ENCODE measurements at regions not wholly inside any gene's neighbourhood (a gene's known extent, or its start where the extent isn't known, plus 50 kb on each side); places are given as distances from the start of the nearest gene placed in this dataset.

DNA sequence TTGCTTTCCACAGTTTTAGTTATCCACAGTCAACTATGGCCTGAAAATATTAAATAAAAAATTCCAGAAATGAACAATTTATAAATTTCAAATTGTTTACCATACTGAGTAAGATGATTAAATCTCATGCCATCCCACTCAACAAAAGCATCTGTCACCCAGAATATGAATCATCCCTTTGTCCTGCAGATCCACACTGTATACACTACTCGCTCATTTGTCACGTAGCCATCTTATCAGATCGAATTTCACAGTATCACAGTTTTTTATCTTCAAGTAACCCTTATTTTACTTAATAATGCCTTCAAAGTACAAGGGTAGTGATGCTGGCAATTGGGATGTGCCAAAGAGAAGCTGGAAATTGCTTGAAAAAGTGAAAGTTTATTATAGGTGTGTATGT lies 291.8 kb upstream of the LRATD1 start:
- no peak for DNase-seq (ENCODE audit: extremely low spot score)
- ChIA-PET CTCF (no interaction called here), POLR2A (no interaction called here)
- no peak for TF ChIP-seq ARNT (IDR thresholded peaks at IDR 0.05)
- TF ChIP-seq LEF1 (IDR thresholded peaks at IDR 0.05; ENCODE audit: borderline replicate concordance) = no peak
- TF ChIP-seq SP1 (IDR thresholded peaks at IDR 0.05) = no peak
- TF ChIP-seq ZNF384 (IDR thresholded peaks at IDR 0.05) = no peak
- no peak for TF ChIP-seq ELF4 (IDR thresholded peaks at IDR 0.05)
- no peak for TF ChIP-seq HDGF (IDR thresholded peaks at IDR 0.05; ENCODE audit: borderline replicate concordance)
- no peak for TF ChIP-seq NFRKB (IDR thresholded peaks at IDR 0.05)

DNA sequence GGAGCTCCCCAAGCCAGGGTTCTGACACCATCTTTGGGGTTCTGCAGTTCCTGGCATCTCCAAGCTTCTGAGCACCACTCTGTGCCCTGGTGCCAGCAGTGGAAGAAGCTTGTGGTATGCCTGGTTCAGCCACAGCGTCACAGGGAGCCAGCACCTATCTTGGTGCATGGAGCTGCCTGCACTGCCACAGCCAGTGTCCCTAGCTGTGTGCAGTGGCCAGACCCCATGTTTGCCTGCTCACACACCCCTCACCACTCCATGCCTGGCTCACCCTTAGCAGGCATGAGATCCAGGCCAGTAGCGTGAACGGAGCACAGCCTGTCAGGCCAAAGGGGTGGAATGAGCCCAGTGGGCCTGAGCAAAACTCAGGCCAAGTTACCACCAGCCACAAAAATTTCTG lies 290.2 kb upstream of the LRATD1 start:
- ChIA-PET POLR2A (no interaction called here), CTCF (no interaction called here)
- no peak for DNase-seq (ENCODE audit: extremely low spot score)
- TF ChIP-seq SUZ12 (IDR thresholded peaks at IDR 0.05) (no peak), LEF1 (IDR thresholded peaks at IDR 0.05; ENCODE audit: borderline replicate concordance) (no peak), CTBP1 (IDR thresholded peaks at IDR 0.05; ENCODE audit: borderline replicate concordance) (no peak), FOXM1 (IDR thresholded peaks at IDR 0.05; ENCODE audit: borderline replicate concordance) (no peak), FOXA1 (IDR thresholded peaks at IDR 0.05) (no peak), HDGF (IDR thresholded peaks at IDR 0.05; ENCODE audit: borderline replicate concordance) (no peak), L3MBTL2 (conservative IDR thresholded peaks at IDR 0.05) (no peak), TARDBP (IDR thresholded peaks at IDR 0.05) (no peak), ZNF384 (IDR thresholded peaks at IDR 0.05) (no peak), BHLHE40 (IDR thresholded peaks at IDR 0.05; ENCODE audit: borderline replicate concordance) (no peak), SP1 (IDR thresholded peaks at IDR 0.05) (no peak), FOXK2 (IDR thresholded peaks at IDR 0.05) (no peak), ELF4 (IDR thresholded peaks at IDR 0.05) (no peak), NFRKB (IDR thresholded peaks at IDR 0.05) (no peak), ARNT (IDR thresholded peaks at IDR 0.05) (no peak)
- TF ChIP-seq, protein P1, sequence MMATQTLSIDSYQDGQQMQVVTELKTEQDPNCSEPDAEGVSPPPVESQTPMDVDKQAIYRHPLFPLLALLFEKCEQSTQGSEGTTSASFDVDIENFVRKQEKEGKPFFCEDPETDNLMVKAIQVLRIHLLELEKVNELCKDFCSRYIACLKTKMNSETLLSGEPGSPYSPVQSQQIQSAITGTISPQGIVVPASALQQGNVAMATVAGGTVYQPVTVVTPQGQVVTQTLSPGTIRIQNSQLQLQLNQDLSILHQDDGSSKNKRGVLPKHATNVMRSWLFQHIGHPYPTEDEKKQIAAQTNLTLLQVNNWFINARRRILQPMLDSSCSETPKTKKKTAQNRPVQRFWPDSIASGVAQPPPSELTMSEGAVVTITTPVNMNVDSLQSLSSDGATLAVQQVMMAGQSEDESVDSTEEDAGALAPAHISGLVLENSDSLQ (IDR thresholded peaks at IDR 0.05) = no peak

DNA sequence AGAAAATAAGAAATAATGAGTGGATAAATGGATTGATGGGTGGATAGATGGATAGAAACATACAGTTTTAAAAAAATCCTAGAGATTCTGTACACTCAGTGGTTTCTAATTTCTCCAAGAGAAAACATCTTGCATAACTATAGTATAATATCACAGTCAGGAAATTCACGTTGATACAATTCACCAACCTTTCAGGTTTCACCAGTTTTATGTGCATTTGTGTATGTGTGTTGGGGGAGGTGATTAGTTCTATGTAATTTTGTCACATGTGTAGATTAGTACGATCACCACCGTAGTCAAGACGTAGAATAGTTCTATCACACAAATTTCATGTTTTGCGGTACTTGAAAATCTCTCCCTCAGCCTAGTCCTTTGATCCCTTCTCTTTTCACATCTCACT lies 288.2 kb upstream of the LRATD1 start:
- POLR2A ChIA-PET = no interaction called here
- no peak for DNase-seq (ENCODE audit: extremely low spot score)
- TF ChIP-seq FOXM1 (IDR thresholded peaks at IDR 0.05; ENCODE audit: borderline replicate concordance) (no peak), FOXK2 (IDR thresholded peaks at IDR 0.05) (no peak), L3MBTL2 (conservative IDR thresholded peaks at IDR 0.05) (no peak), HDGF (IDR thresholded peaks at IDR 0.05; ENCODE audit: borderline replicate concordance) (no peak)
- CTCF ChIA-PET = no interaction called here

DNA sequence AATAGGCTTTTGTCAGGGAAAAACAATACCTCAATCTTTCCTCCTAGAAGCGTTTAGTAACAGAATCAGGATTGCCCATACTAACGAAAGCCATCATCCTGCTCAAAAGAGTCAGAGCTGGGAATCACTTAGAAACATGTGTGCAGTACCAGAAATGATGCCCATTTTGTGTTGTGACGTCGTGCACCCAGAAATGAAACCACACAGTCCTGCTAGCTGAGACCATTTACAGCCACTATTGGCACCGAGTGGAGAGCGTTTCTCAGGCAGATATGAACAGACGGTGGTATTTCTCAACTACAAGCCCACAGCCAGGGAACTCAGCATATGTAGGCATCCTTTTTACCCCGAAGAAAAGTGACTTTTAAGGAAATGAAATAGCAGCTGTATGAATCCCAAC lies 284.3 kb upstream of the LRATD1 start:
- TF ChIP-seq L3MBTL2 (conservative IDR thresholded peaks at IDR 0.05) (no peak), SUZ12 (IDR thresholded peaks at IDR 0.05) (no peak), SP1 (IDR thresholded peaks at IDR 0.05) (no peak), NFRKB (IDR thresholded peaks at IDR 0.05) (no peak), BHLHE40 (IDR thresholded peaks at IDR 0.05; ENCODE audit: borderline replicate concordance) (no peak), FOXA1 (IDR thresholded peaks at IDR 0.05) (no peak), ZNF384 (IDR thresholded peaks at IDR 0.05) (no peak), CTBP1 (IDR thresholded peaks at IDR 0.05; ENCODE audit: borderline replicate concordance) (no peak), LEF1 (IDR thresholded peaks at IDR 0.05; ENCODE audit: borderline replicate concordance) (no peak), FOXM1 (IDR thresholded peaks at IDR 0.05; ENCODE audit: borderline replicate concordance) (no peak), ELF4 (IDR thresholded peaks at IDR 0.05) (no peak), ARNT (IDR thresholded peaks at IDR 0.05) (no peak), HDGF (IDR thresholded peaks at IDR 0.05; ENCODE audit: borderline replicate concordance) (no peak), TARDBP (IDR thresholded peaks at IDR 0.05) (no peak), FOXK2 (IDR thresholded peaks at IDR 0.05) (no peak)
- TF ChIP-seq, protein P1 (IDR thresholded peaks at IDR 0.05) = no peak
- ChIA-PET CTCF (interaction anchor here (0.6 kb wide), 1 partner anchor 25 kb away, joined by 3 read pairs; no protein-coding TSS in a partner anchor), POLR2A (no interaction called here)
- no peak for DNase-seq (ENCODE audit: extremely low spot score)

DNA sequence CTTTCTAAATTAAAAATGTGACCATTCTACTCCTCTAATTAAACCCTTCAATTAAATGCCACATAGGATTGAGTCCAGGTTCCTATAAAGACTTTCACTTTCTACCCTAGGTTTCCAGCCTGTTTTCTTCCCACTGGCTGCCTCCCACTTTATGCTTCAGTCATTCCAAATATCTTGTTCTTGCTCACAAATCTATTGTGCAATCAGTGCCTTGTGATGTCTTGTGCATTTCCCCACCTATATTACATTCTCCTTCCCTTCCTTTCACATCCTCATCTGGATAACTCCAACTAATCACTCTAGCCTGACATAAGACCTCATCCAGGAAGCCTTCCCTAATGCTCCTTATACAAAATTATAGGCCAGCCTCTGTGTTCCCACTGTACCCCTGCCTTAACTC lies 281.7 kb upstream of the LRATD1 start:
- ChIA-PET POLR2A (no interaction called here), CTCF (no interaction called here)
- DNase-seq (ENCODE audit: extremely low spot score) = no peak
- TF ChIP-seq, protein P1 (IDR thresholded peaks at IDR 0.05) = no peak
- no peak for TF ChIP-seq FOXM1 (IDR thresholded peaks at IDR 0.05; ENCODE audit: borderline replicate concordance)
- no peak for TF ChIP-seq HDGF (IDR thresholded peaks at IDR 0.05; ENCODE audit: borderline replicate concordance)
- no peak for TF ChIP-seq BHLHE40 (IDR thresholded peaks at IDR 0.05; ENCODE audit: borderline replicate concordance)
- no peak for TF ChIP-seq NFRKB (IDR thresholded peaks at IDR 0.05)
- no peak for TF ChIP-seq ZNF384 (IDR thresholded peaks at IDR 0.05)
- TF ChIP-seq LEF1 (IDR thresholded peaks at IDR 0.05; ENCODE audit: borderline replicate concordance) = no peak
- no peak for TF ChIP-seq SP1 (IDR thresholded peaks at IDR 0.05)
- no peak for TF ChIP-seq CTBP1 (IDR thresholded peaks at IDR 0.05; ENCODE audit: borderline replicate concordance)
- TF ChIP-seq FOXK2 (IDR thresholded peaks at IDR 0.05) = no peak
- no peak for TF ChIP-seq FOXA1 (IDR thresholded peaks at IDR 0.05)

DNA sequence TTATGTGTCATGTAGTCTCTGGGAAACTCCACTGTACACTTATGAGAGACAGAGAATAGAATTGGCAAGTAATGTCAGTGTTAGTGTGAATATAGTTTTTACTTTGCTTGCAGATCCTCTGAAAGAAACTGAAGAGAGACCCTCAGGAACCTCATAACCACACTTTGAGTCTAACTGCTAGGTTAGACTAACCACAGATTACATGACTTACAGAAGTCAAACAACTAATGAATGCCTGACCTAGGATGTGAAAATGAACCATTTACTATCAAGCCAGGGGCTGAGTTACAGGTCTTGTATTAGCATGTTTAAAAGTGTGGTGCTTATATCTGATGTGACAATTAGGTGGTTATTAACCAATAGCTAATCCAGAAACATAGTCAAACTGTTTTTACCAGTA lies 280.4 kb upstream of the LRATD1 start:
- TF ChIP-seq ELF4 (IDR thresholded peaks at IDR 0.05) (no peak), CTBP1 (IDR thresholded peaks at IDR 0.05; ENCODE audit: borderline replicate concordance) (no peak), LEF1 (IDR thresholded peaks at IDR 0.05; ENCODE audit: borderline replicate concordance) (no peak), SP1 (IDR thresholded peaks at IDR 0.05) (no peak), FOXK2 (IDR thresholded peaks at IDR 0.05) (no peak), TARDBP (IDR thresholded peaks at IDR 0.05) (no peak), FOXM1 (IDR thresholded peaks at IDR 0.05; ENCODE audit: borderline replicate concordance) (no peak), ARNT (IDR thresholded peaks at IDR 0.05) (no peak), SUZ12 (IDR thresholded peaks at IDR 0.05) (no peak), FOXA1 (IDR thresholded peaks at IDR 0.05) (no peak), BHLHE40 (IDR thresholded peaks at IDR 0.05; ENCODE audit: borderline replicate concordance) (no peak), NFRKB (IDR thresholded peaks at IDR 0.05) (no peak), L3MBTL2 (conservative IDR thresholded peaks at IDR 0.05) (no peak), HDGF (IDR thresholded peaks at IDR 0.05; ENCODE audit: borderline replicate concordance) (no peak), ZNF384 (IDR thresholded peaks at IDR 0.05) (no peak)
- TF ChIP-seq, protein P1 (IDR thresholded peaks at IDR 0.05) = no peak
- CTCF ChIA-PET = no interaction called here
- DNase-seq (ENCODE audit: extremely low spot score) = no peak
- POLR2A ChIA-PET = no interaction called here

Measured in HEK293T (cell line).